ENCODE measurements at regions not wholly inside any gene's neighbourhood (a gene's known extent, or its start where the extent isn't known, plus 50 kb on each side); places are given as distances from the start of the nearest gene placed in this dataset.
"Not testable (repeated sequence)": the region's sequence is repeated elsewhere in the genome, so short reads cannot be mapped to it uniquely, and the experiment has no call there.

DNA sequence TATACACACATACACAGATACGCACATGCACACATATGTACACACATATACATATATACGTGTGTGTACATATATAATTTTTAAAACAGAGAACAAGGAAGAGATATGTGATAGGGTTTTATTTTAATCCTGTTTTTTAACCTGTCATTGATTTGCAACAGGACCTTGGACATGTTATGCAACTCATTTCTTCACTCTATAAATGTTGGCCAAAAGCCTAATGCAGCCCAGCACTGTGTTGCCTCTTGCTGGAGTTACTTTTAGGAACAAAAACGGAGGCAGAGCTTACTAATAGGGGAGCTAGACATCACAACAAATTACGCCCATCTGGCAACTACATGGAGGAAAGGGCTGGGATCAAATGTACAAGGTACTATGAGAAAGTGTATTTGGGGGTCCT is 179.9 kb upstream of the TAB2 start:
- H3K4me1 ChIP-seq (ENCODE audit: control insufficient read depth, insufficient read depth, low read length) = no peaks in the 10 kb centered on the region
- H3K9me3 ChIP-seq (ENCODE audit: control insufficient read depth, insufficient read depth, low read length) = no peaks in the 10 kb centered on the region
- no peak overlapping the region for H3K4me3 ChIP-seq (ENCODE audit: low read depth, low read length)
- H3K36me3 ChIP-seq (ENCODE audit: control insufficient read depth, insufficient read depth, low read length) = no peaks in the 10 kb centered on the region
- H3K27me3 ChIP-seq (ENCODE audit: control insufficient read depth, insufficient read depth, low read length) = no peaks in the 10 kb centered on the region
- no peak overlapping the region for H3K9ac ChIP-seq (ENCODE audit: low read depth, low read length)
- no peak overlapping the region for H3K27ac ChIP-seq (ENCODE audit: low read depth, low read length)

DNA sequence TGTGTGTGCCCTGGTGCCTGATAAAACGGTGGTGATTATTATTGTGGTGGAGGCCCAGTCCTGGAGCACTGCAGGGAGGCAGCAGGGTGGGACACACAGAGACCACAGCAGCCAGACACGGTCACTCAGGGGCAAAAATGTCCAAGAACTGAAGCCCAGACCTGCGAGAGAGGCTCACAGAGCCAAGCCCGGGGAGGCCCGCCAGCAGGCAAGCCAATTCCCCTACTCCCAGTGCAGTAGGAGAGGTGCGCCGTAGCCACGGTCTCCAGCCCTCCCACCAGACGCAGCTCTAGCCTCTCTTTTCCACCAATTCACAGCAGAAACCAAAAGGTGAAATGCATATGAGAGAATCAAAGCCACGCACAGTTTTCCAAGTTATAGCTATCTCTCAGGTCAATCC is 179.4 kb upstream of the TAB2 start:
- Histone ChIP-seq H3K9me3 (ENCODE audit: control insufficient read depth, insufficient read depth, low read length) (no peaks in the 10 kb centered on the region), H3K27ac (ENCODE audit: low read depth, low read length) (no peak overlapping the region), H3K36me3 (ENCODE audit: control insufficient read depth, insufficient read depth, low read length) (no peaks in the 10 kb centered on the region), H3K4me3 (ENCODE audit: low read depth, low read length) (no peak overlapping the region), H3K27me3 (ENCODE audit: control insufficient read depth, insufficient read depth, low read length) (no peaks in the 10 kb centered on the region), H3K9ac (ENCODE audit: low read depth, low read length) (no peak overlapping the region), H3K4me1 (ENCODE audit: control insufficient read depth, insufficient read depth, low read length) (no peaks in the 10 kb centered on the region)

- Histone ChIP-seq H3K36me3 (ENCODE audit: control insufficient read depth, insufficient read depth, low read length) (no peaks in the 10 kb centered on the region), H3K4me1 (ENCODE audit: control insufficient read depth, insufficient read depth, low read length) (no peaks in the 10 kb centered on the region), H3K4me3 (ENCODE audit: low read depth, low read length) (no peak overlapping the region), H3K27me3 (ENCODE audit: control insufficient read depth, insufficient read depth, low read length) (no peaks in the 10 kb centered on the region), H3K27ac (ENCODE audit: low read depth, low read length) (no peak overlapping the region), H3K9me3 (ENCODE audit: control insufficient read depth, insufficient read depth, low read length) (no peaks in the 10 kb centered on the region), H3K9ac (ENCODE audit: low read depth, low read length) (no peak overlapping the region)
Measured at GRCh38 chr6:149138699-149139294, 178.7 kb upstream of the TAB2 start.

DNA sequence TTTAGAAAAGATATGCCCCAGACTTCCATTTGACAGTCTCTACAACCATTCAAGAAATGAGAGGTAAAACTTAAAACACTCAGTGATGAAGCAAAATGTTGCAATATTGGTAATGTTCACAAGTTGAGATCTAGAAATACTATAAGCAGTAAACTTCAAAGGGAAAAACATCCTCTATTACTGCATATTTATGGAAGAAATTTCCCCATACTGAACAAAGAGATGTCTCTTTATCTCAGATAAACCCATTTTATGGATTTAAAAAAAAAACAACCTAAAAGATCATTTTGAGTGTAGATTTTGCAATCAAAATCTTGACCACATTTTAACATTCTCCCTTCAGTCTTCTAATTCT is 177.8 kb upstream of the TAB2 start:
- H3K9ac ChIP-seq (ENCODE audit: low read depth, low read length) = no peak overlapping the region
- H3K4me3 ChIP-seq (ENCODE audit: low read depth, low read length) = no peak overlapping the region
- no peaks in the 10 kb centered on the region for H3K9me3 ChIP-seq (ENCODE audit: control insufficient read depth, insufficient read depth, low read length)
- no peaks in the 10 kb centered on the region for H3K4me1 ChIP-seq (ENCODE audit: control insufficient read depth, insufficient read depth, low read length)
- H3K36me3 ChIP-seq (ENCODE audit: control insufficient read depth, insufficient read depth, low read length) = no peaks in the 10 kb centered on the region
- H3K27ac ChIP-seq (ENCODE audit: low read depth, low read length) = no peak overlapping the region
- H3K27me3 ChIP-seq (ENCODE audit: control insufficient read depth, insufficient read depth, low read length) = no peaks in the 10 kb centered on the region

DNA sequence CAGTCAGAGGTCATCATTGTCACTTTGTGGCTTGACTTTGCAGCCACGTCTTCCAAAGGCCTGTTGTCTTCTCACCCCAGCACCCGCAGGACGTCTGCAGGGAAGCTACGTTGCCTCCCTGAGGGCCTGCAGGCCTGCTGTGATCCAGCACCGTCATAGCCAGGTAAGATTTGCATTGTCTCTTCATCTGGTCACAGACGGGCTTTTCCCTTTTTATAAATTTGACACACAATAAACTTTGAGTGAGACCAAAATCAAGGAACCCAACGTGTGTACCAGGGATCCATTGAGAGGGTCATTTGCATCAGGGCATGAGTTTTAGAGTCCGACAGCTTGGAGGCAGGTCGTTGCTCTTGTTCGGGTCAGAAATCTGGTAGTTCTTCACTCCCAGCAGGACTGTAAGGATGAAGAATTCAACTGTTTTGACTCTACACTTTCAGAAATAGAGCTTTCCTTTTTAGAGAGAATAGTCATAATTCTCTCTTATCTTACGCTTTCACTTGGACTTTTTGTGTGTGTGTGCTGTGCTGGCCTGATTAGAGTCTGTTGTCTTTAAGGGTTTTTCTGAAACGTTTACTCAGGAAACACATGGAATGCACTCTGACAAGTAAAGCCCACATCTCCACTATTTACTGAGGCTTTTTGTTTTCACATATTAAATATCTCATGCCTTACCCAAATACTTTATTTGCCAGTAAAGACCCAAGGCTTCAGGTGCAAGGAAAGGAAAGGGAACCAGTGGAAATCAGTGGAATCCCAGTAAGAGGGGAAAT is 177.2 kb upstream of the TAB2 start:
- Histone ChIP-seq H3K9me3 (ENCODE audit: control insufficient read depth, insufficient read depth, low read length) (no peaks in the 10 kb centered on the region), H3K36me3 (ENCODE audit: control insufficient read depth, insufficient read depth, low read length) (no peaks in the 10 kb centered on the region), H3K27ac (ENCODE audit: low read depth, low read length) (no peak overlapping the region), H3K9ac (ENCODE audit: low read depth, low read length) (no peak overlapping the region), H3K4me3 (ENCODE audit: low read depth, low read length) (no peak overlapping the region), H3K27me3 (ENCODE audit: control insufficient read depth, insufficient read depth, low read length) (no peaks in the 10 kb centered on the region), H3K4me1 (ENCODE audit: control insufficient read depth, insufficient read depth, low read length) (no peaks in the 10 kb centered on the region)

DNA sequence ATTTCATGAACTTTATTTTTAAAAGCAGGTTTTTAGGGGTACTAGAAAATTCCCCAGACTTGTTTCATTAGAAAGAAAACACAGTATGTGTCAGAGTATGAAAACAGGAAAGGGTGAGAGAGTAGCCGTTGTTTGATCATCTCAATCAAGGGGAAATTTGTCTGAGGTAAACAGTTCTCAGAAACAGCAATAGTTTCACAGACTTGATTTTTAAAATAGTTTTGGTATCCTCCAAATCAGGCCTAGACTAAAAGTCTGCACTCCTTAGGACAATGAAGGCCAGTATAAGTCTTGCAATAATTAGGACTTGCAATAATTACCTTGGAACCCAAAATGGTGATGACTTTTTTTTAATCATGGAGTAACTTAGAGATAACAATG is 176.6 kb upstream of the TAB2 start:
- Histone ChIP-seq H3K4me3 (ENCODE audit: low read depth, low read length) (no peak overlapping the region), H3K9ac (ENCODE audit: low read depth, low read length) (no peak overlapping the region)

DNA sequence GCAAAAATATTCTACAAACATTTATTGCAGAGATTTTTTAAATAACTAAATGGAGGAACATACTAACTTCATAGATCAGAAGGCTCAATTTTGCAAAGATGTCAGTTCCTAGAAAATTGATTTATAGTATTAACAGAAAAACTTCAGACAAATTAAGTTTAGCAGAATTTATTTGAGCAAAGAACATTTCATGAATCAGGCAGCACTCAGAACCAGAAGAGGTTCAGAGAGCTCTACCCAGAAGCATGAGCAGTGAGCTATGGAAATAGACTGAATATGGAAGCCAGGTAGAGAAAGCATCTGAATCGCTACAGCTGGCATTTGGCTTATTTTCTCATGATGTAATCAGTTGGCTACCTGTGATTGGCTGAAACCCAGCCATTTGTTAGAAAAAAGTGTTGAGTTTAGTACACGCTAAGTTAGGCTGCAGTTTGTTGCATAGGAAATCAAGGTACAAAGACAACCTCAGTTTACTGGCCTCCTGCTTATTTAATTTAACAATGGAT is 174.5 kb upstream of the TAB2 start:
- H3K9me3 ChIP-seq (ENCODE audit: control insufficient read depth, insufficient read depth, low read length) = no peaks in the 10 kb centered on the region
- H3K27me3 ChIP-seq (ENCODE audit: control insufficient read depth, insufficient read depth, low read length) = no peaks in the 10 kb centered on the region
- H3K4me1 ChIP-seq (ENCODE audit: control insufficient read depth, insufficient read depth, low read length) = no peaks in the 10 kb centered on the region
- H3K9ac ChIP-seq (ENCODE audit: low read depth, low read length) = no peak overlapping the region
- H3K4me3 ChIP-seq (ENCODE audit: low read depth, low read length) = no peak overlapping the region
- H3K27ac ChIP-seq (ENCODE audit: low read depth, low read length) = no peak overlapping the region
- H3K36me3 ChIP-seq (ENCODE audit: control insufficient read depth, insufficient read depth, low read length) = no peaks in the 10 kb centered on the region

More for the DNA sequence above, 176.6 kb upstream of the TAB2 start:
- Histone ChIP-seq H3K4me1 (ENCODE audit: control insufficient read depth, insufficient read depth, low read length) (no peaks in the 10 kb centered on the region), H3K9me3 (ENCODE audit: control insufficient read depth, insufficient read depth, low read length) (no peaks in the 10 kb centered on the region), H3K27ac (ENCODE audit: low read depth, low read length) (no peak overlapping the region), H3K36me3 (ENCODE audit: control insufficient read depth, insufficient read depth, low read length) (no peaks in the 10 kb centered on the region), H3K27me3 (ENCODE audit: control insufficient read depth, insufficient read depth, low read length) (no peaks in the 10 kb centered on the region)

- H3K27me3 ChIP-seq (ENCODE audit: control insufficient read depth, insufficient read depth, low read length); H3K27ac ChIP-seq (ENCODE audit: low read depth, low read length); H3K4me3 ChIP-seq (ENCODE audit: low read depth, low read length); H3K9ac ChIP-seq (ENCODE audit: low read depth, low read length); H3K9me3 ChIP-seq (ENCODE audit: control insufficient read depth, insufficient read depth, low read length); H3K36me3 ChIP-seq (ENCODE audit: control insufficient read depth, insufficient read depth, low read length); H3K4me1 ChIP-seq (ENCODE audit: control insufficient read depth, insufficient read depth, low read length): not testable (repeated sequence)
Measured at GRCh38 chr6:149145800-149146199, 171.7 kb upstream of the TAB2 start.

- H3K4me1 ChIP-seq (ENCODE audit: control insufficient read depth, insufficient read depth, low read length) = no peaks in the 10 kb centered on the region
Measured at GRCh38 chr6:149147195-149147594, 170.3 kb upstream of the TAB2 start.

DNA sequence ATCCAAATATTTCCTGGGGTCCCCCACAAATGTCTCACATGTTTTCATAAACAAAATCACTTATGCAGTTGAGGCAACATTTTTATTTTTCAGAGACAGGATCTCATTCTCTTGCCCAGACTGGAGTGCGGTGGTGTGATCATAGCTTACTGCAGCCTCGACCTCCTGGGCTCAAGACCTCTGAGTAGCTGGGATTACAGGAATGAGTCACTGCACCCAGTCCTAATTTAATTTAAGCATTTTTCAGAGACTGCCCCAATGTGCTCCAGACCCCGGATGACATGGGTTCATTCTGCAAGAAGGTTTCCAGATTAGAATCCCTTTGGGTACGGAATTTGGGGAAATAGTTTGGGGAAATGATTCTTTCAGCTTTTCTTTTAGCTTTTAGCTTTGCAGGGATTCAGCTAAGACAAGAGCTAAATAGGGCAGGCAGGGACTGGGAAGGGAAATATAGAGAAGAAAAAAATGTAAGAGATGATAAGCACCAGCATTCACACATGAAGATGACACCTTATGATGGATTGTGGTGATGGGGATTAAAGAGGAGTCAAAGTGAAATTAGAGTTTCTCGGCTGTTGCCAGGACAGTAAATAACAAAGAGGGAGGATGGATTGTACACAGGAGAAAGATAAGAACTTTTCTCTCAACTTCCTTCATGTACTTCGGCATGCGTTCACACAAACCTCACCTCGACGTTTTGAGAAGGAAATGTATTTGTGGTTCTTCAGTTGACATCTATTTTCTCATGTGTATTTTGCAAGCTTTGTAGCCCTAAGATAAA is 169.4 kb upstream of the TAB2 start:
- H3K36me3 ChIP-seq (ENCODE audit: control insufficient read depth, insufficient read depth, low read length) = no peaks in the 10 kb centered on the region
- H3K4me3 ChIP-seq (ENCODE audit: low read depth, low read length) = no peak overlapping the region
- H3K27ac ChIP-seq (ENCODE audit: low read depth, low read length) = no peak overlapping the region
- H3K9ac ChIP-seq (ENCODE audit: low read depth, low read length) = no peak overlapping the region
- no peaks in the 10 kb centered on the region for H3K9me3 ChIP-seq (ENCODE audit: control insufficient read depth, insufficient read depth, low read length)
- no peaks in the 10 kb centered on the region for H3K4me1 ChIP-seq (ENCODE audit: control insufficient read depth, insufficient read depth, low read length)
- no peaks in the 10 kb centered on the region for H3K27me3 ChIP-seq (ENCODE audit: control insufficient read depth, insufficient read depth, low read length)

More at GRCh38 chr6:149147195-149147594, 170.3 kb upstream of the TAB2 start:
- H3K27ac ChIP-seq (ENCODE audit: low read depth, low read length) = no peak overlapping the region
- no peaks in the 10 kb centered on the region for H3K36me3 ChIP-seq (ENCODE audit: control insufficient read depth, insufficient read depth, low read length)
- no peak overlapping the region for H3K4me3 ChIP-seq (ENCODE audit: low read depth, low read length)
- no peaks in the 10 kb centered on the region for H3K27me3 ChIP-seq (ENCODE audit: control insufficient read depth, insufficient read depth, low read length)
- H3K9me3 ChIP-seq (ENCODE audit: control insufficient read depth, insufficient read depth, low read length) = no peaks in the 10 kb centered on the region
- H3K9ac ChIP-seq (ENCODE audit: low read depth, low read length) = no peak overlapping the region

- Histone ChIP-seq H3K27me3 (ENCODE audit: control insufficient read depth, insufficient read depth, low read length) (no peaks in the 10 kb centered on the region), H3K4me1 (ENCODE audit: control insufficient read depth, insufficient read depth, low read length) (no peaks in the 10 kb centered on the region), H3K36me3 (ENCODE audit: control insufficient read depth, insufficient read depth, low read length) (no peaks in the 10 kb centered on the region), H3K4me3 (ENCODE audit: low read depth, low read length) (no peak overlapping the region), H3K9me3 (ENCODE audit: control insufficient read depth, insufficient read depth, low read length) (no peaks in the 10 kb centered on the region), H3K9ac (ENCODE audit: low read depth, low read length) (no peak overlapping the region), H3K27ac (ENCODE audit: low read depth, low read length) (no peak overlapping the region)
Measured at GRCh38 chr6:149149653-149150052, 167.9 kb upstream of the TAB2 start.

Measured in HUES48 (cell line).